Lower leg skin (tissue), 3 donors: ENCODE measurements at regions not wholly inside any gene's neighbourhood (a gene's known extent, or its start where the extent isn't known, plus 50 kb on each side); places are given as distances from the start of the nearest gene placed in this dataset.

Source experiments
- POLR2A ChIP-seq, 2 donors: fragments of 450-650 bp; IDR thresholded peaks; one replicate each; pipeline ENCODE4 v1.6.1; 2016 to 2017; ENCODE audit warnings: antibody characterized with exemption in 2 of 2, mild to moderate bottlenecking in 1 of 2, moderate library complexity in 1 of 2
- TF ChIP-seq, protein P1 (sequence below), 3 donors: fragments of 450-650 bp; IDR thresholded peaks; one replicate each; pipeline ENCODE4 v1.5.1; 2016; ENCODE audit warnings: antibody characterized with exemption in 3 of 3, mild to moderate bottlenecking in 3 of 3, moderate library complexity in 2 of 3

GRCh38 chr12:126055521-126055920 lies 990.3 kb downstream of the AACS start:
- TF ChIP-seq, protein P1, sequence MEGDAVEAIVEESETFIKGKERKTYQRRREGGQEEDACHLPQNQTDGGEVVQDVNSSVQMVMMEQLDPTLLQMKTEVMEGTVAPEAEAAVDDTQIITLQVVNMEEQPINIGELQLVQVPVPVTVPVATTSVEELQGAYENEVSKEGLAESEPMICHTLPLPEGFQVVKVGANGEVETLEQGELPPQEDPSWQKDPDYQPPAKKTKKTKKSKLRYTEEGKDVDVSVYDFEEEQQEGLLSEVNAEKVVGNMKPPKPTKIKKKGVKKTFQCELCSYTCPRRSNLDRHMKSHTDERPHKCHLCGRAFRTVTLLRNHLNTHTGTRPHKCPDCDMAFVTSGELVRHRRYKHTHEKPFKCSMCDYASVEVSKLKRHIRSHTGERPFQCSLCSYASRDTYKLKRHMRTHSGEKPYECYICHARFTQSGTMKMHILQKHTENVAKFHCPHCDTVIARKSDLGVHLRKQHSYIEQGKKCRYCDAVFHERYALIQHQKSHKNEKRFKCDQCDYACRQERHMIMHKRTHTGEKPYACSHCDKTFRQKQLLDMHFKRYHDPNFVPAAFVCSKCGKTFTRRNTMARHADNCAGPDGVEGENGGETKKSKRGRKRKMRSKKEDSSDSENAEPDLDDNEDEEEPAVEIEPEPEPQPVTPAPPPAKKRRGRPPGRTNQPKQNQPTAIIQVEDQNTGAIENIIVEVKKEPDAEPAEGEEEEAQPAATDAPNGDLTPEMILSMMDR (IDR thresholded peaks at IDR 0.05): no peak
- TF ChIP-seq POLR2A (IDR thresholded peaks at IDR 0.05): no peak
